ENCODE measurements at regions not wholly inside any gene's neighbourhood (a gene's known extent, or its start where the extent isn't known, plus 50 kb on each side); places are given as distances from the start of the nearest gene placed in this dataset.

- Histone ChIP-seq H4K91ac (ENCODE audit: low read length) (no peak overlapping the region), H3K23ac (ENCODE audit: low read length in 2 of 2) (no peak overlapping the region), H3K36me3 (ENCODE audit: control insufficient read depth in 1 of 2, insufficient read depth in 2 of 2, low read depth in 1 of 2, low read length in 2 of 2) (no peaks in the 10 kb centered on the region), H2BK12ac (ENCODE audit: low read length in 2 of 2) (no peak overlapping the region), H3K4ac (ENCODE audit: low read depth in 1 of 2, low read length in 2 of 2) (peak overlapping the region in 1 of 2 experiments; percentile 9), H3K27me3 (ENCODE audit: control insufficient read depth in 1 of 2, insufficient read depth in 1 of 2, low read length in 2 of 2) (no peaks in the 10 kb centered on the region), H3K4me2 (ENCODE audit: low read length, poor library complexity, severe bottlenecking) (no peak overlapping the region), H3K79me1 (replicated peaks; ENCODE audit: low read length, poor library complexity, severe bottlenecking) (no peaks in the 10 kb centered on the region), H4K8ac (ENCODE audit: low read length) (no peak overlapping the region), H2AK5ac (ENCODE audit: low read length, severe bottlenecking) (no peak overlapping the region), H2AFZ (ENCODE audit: low read depth, low read length) (no peak overlapping the region), H2BK120ac (ENCODE audit: low read depth, low read length) (peak overlapping the region; percentile 42), H3K4me3 (ENCODE audit: insufficient read depth in 1 of 2, low read depth in 1 of 2, low read length in 2 of 2) (peak overlapping the region in 1 of 2 experiments; percentile 55), H2BK15ac (ENCODE audit: low read depth, poor library complexity, severe bottlenecking) (no peak overlapping the region), H3K27ac (ENCODE audit: low read length, poor library complexity, severe bottlenecking) (peak overlapping the region; percentile 37), H3K9me3 (ENCODE audit: control insufficient read depth, low read length) (no peaks in the 10 kb centered on the region), H3K14ac (ENCODE audit: low read length in 2 of 2) (no peak overlapping the region), H3K18ac (ENCODE audit: low read depth in 1 of 2, low read length in 2 of 2) (no peak overlapping the region), H2BK5ac (ENCODE audit: low read depth, low read length, poor library complexity, severe bottlenecking) (no peak overlapping the region), H3K9ac (ENCODE audit: low read length) (peak overlapping the region; percentile 78), H3K4me1 (ENCODE audit: control insufficient read depth, insufficient read depth, low read depth, low read length) (peaks cover 3% of the 10 kb centered on the region)
- WGBS = 30% methylated on average over 7 of the region's 11 CpGs
- peak; percentile 86 for DNase-seq
Measured at GRCh38 chr6:141562851-141563763, 569.6 kb upstream of the GJE1 start.

GRCh38 chr6:141562186-141562811, 570.4 kb upstream of the GJE1 start:
- Histone ChIP-seq H2AFZ (ENCODE audit: low read depth, low read length) (peak overlapping the region; percentile 16), H2BK5ac (ENCODE audit: low read depth, low read length, poor library complexity, severe bottlenecking) (no peak overlapping the region), H3K27ac (ENCODE audit: low read length, poor library complexity, severe bottlenecking) (peak overlapping the region; percentile 37), H3K4me2 (ENCODE audit: low read length, poor library complexity, severe bottlenecking) (peak overlapping the region; percentile 20), H3K14ac (ENCODE audit: low read length in 2 of 2) (no peak overlapping the region), H2BK15ac (ENCODE audit: low read depth, poor library complexity, severe bottlenecking) (no peak overlapping the region), H3K23ac (ENCODE audit: low read length in 2 of 2) (no peak overlapping the region), H4K91ac (ENCODE audit: low read length) (peak overlapping the region; percentile 88), H3K9ac (ENCODE audit: low read length) (peak overlapping the region; percentile 78), H3K36me3 (ENCODE audit: control insufficient read depth in 1 of 2, insufficient read depth in 2 of 2, low read depth in 1 of 2, low read length in 2 of 2) (no peaks in the 10 kb centered on the region), H2BK120ac (ENCODE audit: low read depth, low read length) (peak overlapping the region; percentile 51), H3K4me1 (ENCODE audit: control insufficient read depth, insufficient read depth, low read depth, low read length) (peaks cover 3% of the 10 kb centered on the region), H3K9me3 (ENCODE audit: control insufficient read depth, low read length) (no peaks in the 10 kb centered on the region), H3K27me3 (ENCODE audit: control insufficient read depth in 1 of 2, insufficient read depth in 1 of 2, low read length in 2 of 2) (no peaks in the 10 kb centered on the region), H3K4me3 (ENCODE audit: insufficient read depth in 1 of 2, low read depth in 1 of 2, low read length in 2 of 2) (no peak overlapping the region), H3K79me1 (replicated peaks; ENCODE audit: low read length, poor library complexity, severe bottlenecking) (no peaks in the 10 kb centered on the region), H4K8ac (ENCODE audit: low read length) (peak overlapping the region; percentile 57), H3K4ac (ENCODE audit: low read depth in 1 of 2, low read length in 2 of 2) (peak overlapping the region; percentile 5 to 79), H3K18ac (ENCODE audit: low read depth in 1 of 2, low read length in 2 of 2) (peak overlapping the region; percentile 88 to 97), H2BK12ac (ENCODE audit: low read length in 2 of 2) (peak overlapping the region; percentile 32 to 69), H2AK5ac (ENCODE audit: low read length, severe bottlenecking) (peak overlapping the region; percentile 0)
- 15% methylated on average over 15 of the region's 15 CpGs for WGBS
- DNase-seq = peak; percentile 43

GRCh38 chr6:141561154-141561553, 571.6 kb upstream of the GJE1 start:
- no peak for DNase-seq
- H3K14ac ChIP-seq (ENCODE audit: low read length in 2 of 2) = no peak overlapping the region
- no peak overlapping the region for H3K18ac ChIP-seq (ENCODE audit: low read depth in 1 of 2, low read length in 2 of 2)
- H2BK15ac ChIP-seq (ENCODE audit: low read depth, poor library complexity, severe bottlenecking) = no peak overlapping the region
- no peak overlapping the region for H2BK12ac ChIP-seq (ENCODE audit: low read length in 2 of 2)
- H3K4me1 ChIP-seq (ENCODE audit: control insufficient read depth, insufficient read depth, low read depth, low read length) = peaks cover 3% of the 10 kb centered on the region
- H3K27me3 ChIP-seq (ENCODE audit: control insufficient read depth in 1 of 2, insufficient read depth in 1 of 2, low read length in 2 of 2) = no peaks in the 10 kb centered on the region
- no peak overlapping the region for H3K23ac ChIP-seq (ENCODE audit: low read length in 2 of 2)
- no peak overlapping the region for H3K4ac ChIP-seq (ENCODE audit: low read depth in 1 of 2, low read length in 2 of 2)
- H4K8ac ChIP-seq (ENCODE audit: low read length) = no peak overlapping the region
- H3K4me3 ChIP-seq (ENCODE audit: insufficient read depth in 1 of 2, low read depth in 1 of 2, low read length in 2 of 2) = no peak overlapping the region
- H2BK5ac ChIP-seq (ENCODE audit: low read depth, low read length, poor library complexity, severe bottlenecking) = no peak overlapping the region
- H3K27ac ChIP-seq (ENCODE audit: low read length, poor library complexity, severe bottlenecking) = no peak overlapping the region
- H3K9ac ChIP-seq (ENCODE audit: low read length) = no peak overlapping the region
- no peak overlapping the region for H3K4me2 ChIP-seq (ENCODE audit: low read length, poor library complexity, severe bottlenecking)
- no peak overlapping the region for H2AFZ ChIP-seq (ENCODE audit: low read depth, low read length)
- no peaks in the 10 kb centered on the region for H3K36me3 ChIP-seq (ENCODE audit: control insufficient read depth in 1 of 2, insufficient read depth in 2 of 2, low read depth in 1 of 2, low read length in 2 of 2)
- no peaks in the 10 kb centered on the region for H3K79me1 ChIP-seq (replicated peaks; ENCODE audit: low read length, poor library complexity, severe bottlenecking)
- WGBS = 90% methylated on average over 2 of the region's 3 CpGs
- no peak overlapping the region for H2BK120ac ChIP-seq (ENCODE audit: low read depth, low read length)
- no peaks in the 10 kb centered on the region for H3K9me3 ChIP-seq (ENCODE audit: control insufficient read depth, low read length)
- H2AK5ac ChIP-seq (ENCODE audit: low read length, severe bottlenecking) = peak overlapping the region; percentile 55
- H4K91ac ChIP-seq (ENCODE audit: low read length) = no peak overlapping the region

GRCh38 chr6:141552463-141552862, 580.3 kb upstream of the GJE1 start:
- Histone ChIP-seq H3K14ac (ENCODE audit: low read length in 2 of 2) (no peak overlapping the region), H2BK120ac (ENCODE audit: low read depth, low read length) (no peak overlapping the region), H3K4me2 (ENCODE audit: low read length, poor library complexity, severe bottlenecking) (no peak overlapping the region), H2AK5ac (ENCODE audit: low read length, severe bottlenecking) (no peak overlapping the region), H3K4me1 (ENCODE audit: control insufficient read depth, insufficient read depth, low read depth, low read length) (no peaks in the 10 kb centered on the region), H2BK5ac (ENCODE audit: low read depth, low read length, poor library complexity, severe bottlenecking) (no peak overlapping the region), H3K4me3 (ENCODE audit: insufficient read depth in 1 of 2, low read depth in 1 of 2, low read length in 2 of 2) (no peak overlapping the region), H3K36me3 (ENCODE audit: control insufficient read depth in 1 of 2, insufficient read depth in 2 of 2, low read depth in 1 of 2, low read length in 2 of 2) (no peaks in the 10 kb centered on the region), H3K4ac (ENCODE audit: low read depth in 1 of 2, low read length in 2 of 2) (no peak overlapping the region), H2BK15ac (ENCODE audit: low read depth, poor library complexity, severe bottlenecking) (no peak overlapping the region), H3K9ac (ENCODE audit: low read length) (no peak overlapping the region), H4K91ac (ENCODE audit: low read length) (no peak overlapping the region), H3K18ac (ENCODE audit: low read depth in 1 of 2, low read length in 2 of 2) (no peak overlapping the region), H2BK12ac (ENCODE audit: low read length in 2 of 2) (no peak overlapping the region), H2AFZ (ENCODE audit: low read depth, low read length) (no peak overlapping the region), H3K27me3 (ENCODE audit: control insufficient read depth in 1 of 2, insufficient read depth in 1 of 2, low read length in 2 of 2) (no peaks in the 10 kb centered on the region), H3K79me1 (replicated peaks; ENCODE audit: low read length, poor library complexity, severe bottlenecking) (no peaks in the 10 kb centered on the region), H4K8ac (ENCODE audit: low read length) (no peak overlapping the region), H3K9me3 (ENCODE audit: control insufficient read depth, low read length) (peaks cover 24% of the 10 kb centered on the region), H3K23ac (ENCODE audit: low read length in 2 of 2) (no peak overlapping the region), H3K27ac (ENCODE audit: low read length, poor library complexity, severe bottlenecking) (peak overlapping the region; percentile 55)
- 33% methylated on average over 1 of the region's 1 CpG for WGBS
- DNase-seq = peak; percentile 72
